Neural cell (in vitro differentiated cells): ENCODE measurements at regions not wholly inside any gene's neighbourhood (a gene's known extent, or its start where the extent isn't known, plus 50 kb on each side); places are given as distances from the start of the nearest gene placed in this dataset.
A peak's percentile ranks its signal among the peaks of the same experiment; 100 is the strongest.

ENCODE experiments used
- H2AFZ ChIP-seq: fragments of 200-600, 300-800 bp; sonication (generic), shearing (Covaris generic); 2 replicates; pipeline ENCODE4 v1.6.0; 2014; ENCODE audit warnings: low read depth, mild to moderate bottlenecking, antibody characterized with exemption, low read length, moderate library complexity
- H3F3A ChIP-seq: fragments of 200-600 bp; shearing (Covaris generic); 2 replicates; pipeline ENCODE4 v1.6.1; 2016; ENCODE audit warnings: mild to moderate bottlenecking, moderate library complexity, mixed read lengths, antibody characterized with exemption, low read length; ENCODE audit not compliant: insufficient read depth, poor library complexity, severe bottlenecking
- H3K27ac ChIP-seq: fragments of 200-600, 300-800 bp; sonication (generic), shearing (Covaris generic); 2 replicates; pipeline ENCODE4 v1.5.1; 2014; ENCODE audit warnings: mild to moderate bottlenecking, low read length, moderate library complexity
- H3K27me3 ChIP-seq: fragments of 300-800, 200-600 bp; sonication (generic), shearing (Covaris generic); 2 replicates; pipeline ENCODE4 v1.6.0; 2014; ENCODE audit warnings: mild to moderate bottlenecking, low read depth, low read length, moderate library complexity; ENCODE audit not compliant: insufficient read depth
- H3K36me3 ChIP-seq: fragments of 300-800, 200-600 bp; sonication (generic), shearing (Covaris generic); 2 replicates; pipeline ENCODE4 v1.5.1; 2014; ENCODE audit warnings: mild to moderate bottlenecking, antibody characterized with exemption, low read length, moderate library complexity; ENCODE audit not compliant: insufficient read depth
- H3K4me2 ChIP-seq: fragments of 300-800, 200-600 bp; sonication (generic), shearing (Covaris generic); 2 replicates; pipeline ENCODE4 v1.6.0; 2014; ENCODE audit warnings: mild to moderate bottlenecking, low read length
- H3K4me3 ChIP-seq: fragments of 300-800, 200-600 bp; sonication (generic), shearing (Covaris generic); 2 replicates; pipeline ENCODE4 v1.5.1; 2014; ENCODE audit warnings: mild to moderate bottlenecking, low read length, moderate library complexity
- H3K79me2 ChIP-seq: fragments of 200-600 bp; shearing (Covaris generic); replicated peaks from 2 replicates; pipeline ENCODE4 v1.6.0; 2014; ENCODE audit warnings: mild to moderate bottlenecking, low read length, moderate library complexity; ENCODE audit not compliant: insufficient read depth
- H3K9ac ChIP-seq: fragments of 300-800, 200-600 bp; sonication (generic), shearing (Covaris generic); 2 replicates; pipeline ENCODE4 v1.6.1; 2016; ENCODE audit warnings: mild to moderate bottlenecking, low read length, mixed read lengths
- H3K9me2 ChIP-seq: fragments of 200-600 bp; shearing (Covaris generic); 2 replicates; pipeline ENCODE4 v1.6.1; 2016; ENCODE audit warnings: mild to moderate bottlenecking, low read length, mixed read lengths; ENCODE audit not compliant: insufficient read depth
- H3K9me3 ChIP-seq: fragments of 200-600, 300-800 bp; sonication (generic), shearing (Covaris generic); 2 replicates; pipeline ENCODE4 v1.6.1; 2016; ENCODE audit warnings: mild to moderate bottlenecking, mixed run types, low read length, moderate library complexity, mixed read lengths
- H4K20me1 ChIP-seq: fragments of 200-600 bp; shearing (Covaris generic); 2 replicates; pipeline ENCODE4 v1.6.1; 2016; ENCODE audit warnings: mild to moderate bottlenecking, mixed run types; ENCODE audit not compliant: insufficient read depth
- EP300 ChIP-seq: fragments of 450-650 bp; conservative IDR thresholded peaks from 2 replicates; pipeline ENCODE4 v1.6.1; 2014; ENCODE audit warnings: antibody characterized with exemption, mild to moderate bottlenecking, moderate library complexity; ENCODE audit not compliant: poor library complexity, severe bottlenecking
- MXI1 ChIP-seq: fragments of 450-650 bp; conservative IDR thresholded peaks from 2 replicates; pipeline ENCODE4 v1.6.1; 2014; ENCODE audit warnings: antibody characterized with exemption, mild to moderate bottlenecking; ENCODE audit not compliant: poor library complexity, severe bottlenecking
- RAD21 ChIP-seq: fragments of 450-650 bp; conservative IDR thresholded peaks from 2 replicates; pipeline ENCODE4 v1.6.1; 2014; ENCODE audit warnings: antibody characterized with exemption, mild to moderate bottlenecking, moderate library complexity
- SMC3 ChIP-seq: fragments of 450-650 bp; conservative IDR thresholded peaks from 2 replicates; pipeline ENCODE4 v1.6.1; 2014; ENCODE audit warnings: antibody characterized with exemption, mild to moderate bottlenecking, moderate library complexity; ENCODE audit not compliant: poor library complexity
- TAF1 ChIP-seq: IDR thresholded peaks from 2 replicates; pipeline ENCODE4 v1.6.1; 2012; ENCODE audit warnings: low read depth
- TF ChIP-seq, protein P1 (sequence below): fragments of 450-650 bp; IDR thresholded peaks from 2 replicates; pipeline ENCODE4 v1.5.1; 2014; ENCODE audit warnings: antibody characterized with exemption, mild to moderate bottlenecking, moderate library complexity; ENCODE audit not compliant: poor library complexity, severe bottlenecking
- TF ChIP-seq, protein P2 (sequence below): IDR thresholded peaks from 2 replicates; pipeline ENCODE4 v1.6.1; 2012; ENCODE audit warnings: borderline replicate concordance

DNA sequence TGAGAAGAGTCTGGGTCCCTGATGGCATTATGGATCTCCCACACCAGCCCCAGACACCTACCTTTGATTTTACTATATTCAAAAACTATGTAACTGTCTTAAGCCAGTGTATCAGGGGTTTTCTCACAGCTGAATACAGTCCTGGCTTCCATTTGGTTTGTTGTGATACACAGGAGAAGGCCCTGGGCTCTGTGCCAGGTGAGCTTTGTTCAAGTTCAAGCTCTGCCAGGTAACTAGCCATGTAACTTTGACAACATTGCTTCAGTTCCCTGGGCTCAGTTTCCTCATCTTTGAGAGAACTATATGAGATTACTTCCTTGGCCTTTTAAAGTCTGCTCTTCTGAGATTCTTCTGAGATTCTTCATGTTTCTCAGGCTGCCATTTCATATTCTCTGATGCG, 327.5 kb upstream of the TENM4 start:
- H3K36me3 ChIP-seq = no peaks in the 10 kb centered on the region
- no peaks in the 10 kb centered on the region for H3K79me2 ChIP-seq
- H3K27me3 ChIP-seq = no peaks in the 10 kb centered on the region
- no peak overlapping the region for H3K4me3 ChIP-seq
- TF ChIP-seq EP300 (no peak), SMC3 (no peak)
- TF ChIP-seq, protein P1, sequence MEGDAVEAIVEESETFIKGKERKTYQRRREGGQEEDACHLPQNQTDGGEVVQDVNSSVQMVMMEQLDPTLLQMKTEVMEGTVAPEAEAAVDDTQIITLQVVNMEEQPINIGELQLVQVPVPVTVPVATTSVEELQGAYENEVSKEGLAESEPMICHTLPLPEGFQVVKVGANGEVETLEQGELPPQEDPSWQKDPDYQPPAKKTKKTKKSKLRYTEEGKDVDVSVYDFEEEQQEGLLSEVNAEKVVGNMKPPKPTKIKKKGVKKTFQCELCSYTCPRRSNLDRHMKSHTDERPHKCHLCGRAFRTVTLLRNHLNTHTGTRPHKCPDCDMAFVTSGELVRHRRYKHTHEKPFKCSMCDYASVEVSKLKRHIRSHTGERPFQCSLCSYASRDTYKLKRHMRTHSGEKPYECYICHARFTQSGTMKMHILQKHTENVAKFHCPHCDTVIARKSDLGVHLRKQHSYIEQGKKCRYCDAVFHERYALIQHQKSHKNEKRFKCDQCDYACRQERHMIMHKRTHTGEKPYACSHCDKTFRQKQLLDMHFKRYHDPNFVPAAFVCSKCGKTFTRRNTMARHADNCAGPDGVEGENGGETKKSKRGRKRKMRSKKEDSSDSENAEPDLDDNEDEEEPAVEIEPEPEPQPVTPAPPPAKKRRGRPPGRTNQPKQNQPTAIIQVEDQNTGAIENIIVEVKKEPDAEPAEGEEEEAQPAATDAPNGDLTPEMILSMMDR = no peak
- H3K27ac ChIP-seq = no peak overlapping the region
- H3K9me2 ChIP-seq = no peaks in the 10 kb centered on the region
- H2AFZ ChIP-seq = no peak overlapping the region
- H4K20me1 ChIP-seq = no peaks in the 10 kb centered on the region
- no peak overlapping the region for H3K9ac ChIP-seq
- H3K9me3 ChIP-seq = no peaks in the 10 kb centered on the region
- no peak overlapping the region for H3K4me2 ChIP-seq
- H3F3A ChIP-seq = no peaks in the 10 kb centered on the region

DNA sequence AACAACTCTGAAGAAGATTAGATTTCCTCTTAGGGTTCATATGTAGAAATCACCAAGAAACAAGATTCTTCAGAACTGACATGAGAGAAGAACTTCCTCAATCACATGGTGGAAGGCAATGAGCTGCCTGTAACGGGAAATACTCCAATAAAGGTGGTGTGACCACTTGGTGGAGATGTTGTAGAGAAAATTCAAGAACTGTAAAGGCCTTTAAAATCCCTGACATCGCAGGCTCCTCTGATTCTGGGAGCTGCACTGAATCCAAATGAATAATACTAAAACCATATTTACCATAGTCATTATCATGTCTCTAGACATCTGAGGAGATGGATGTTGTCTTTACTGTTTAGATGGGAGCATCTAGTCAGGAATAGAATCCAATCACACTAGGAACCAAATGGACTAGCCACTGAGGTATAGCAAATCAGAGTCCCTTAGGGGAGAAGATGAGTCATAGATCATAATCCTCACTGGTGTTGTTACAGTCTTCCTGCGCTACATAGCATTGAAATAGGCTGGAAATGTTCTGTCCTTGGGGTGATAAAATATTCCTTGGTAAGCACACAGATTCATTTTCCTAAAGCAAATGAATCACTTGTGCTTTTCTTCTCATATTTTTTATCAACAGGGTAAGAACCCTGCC, 321.6 kb upstream of the TENM4 start:
- Histone ChIP-seq H3K27ac (peak overlapping the region; percentile 47), H3K36me3 (no peaks in the 10 kb centered on the region), H2AFZ (no peak overlapping the region), H3K4me3 (peak overlapping the region; percentile 2), H3K9me3 (no peaks in the 10 kb centered on the region), H3K27me3 (no peaks in the 10 kb centered on the region), H3K79me2 (no peaks in the 10 kb centered on the region), H3K9me2 (no peaks in the 10 kb centered on the region), H3K9ac (no peak overlapping the region), H3K4me2 (no peak overlapping the region), H3F3A (no peaks in the 10 kb centered on the region), H4K20me1 (no peaks in the 10 kb centered on the region)
- no peak for TF ChIP-seq TAF1
- TF ChIP-seq, protein P1 = peak; percentile 62
- TF ChIP-seq, protein P2, sequence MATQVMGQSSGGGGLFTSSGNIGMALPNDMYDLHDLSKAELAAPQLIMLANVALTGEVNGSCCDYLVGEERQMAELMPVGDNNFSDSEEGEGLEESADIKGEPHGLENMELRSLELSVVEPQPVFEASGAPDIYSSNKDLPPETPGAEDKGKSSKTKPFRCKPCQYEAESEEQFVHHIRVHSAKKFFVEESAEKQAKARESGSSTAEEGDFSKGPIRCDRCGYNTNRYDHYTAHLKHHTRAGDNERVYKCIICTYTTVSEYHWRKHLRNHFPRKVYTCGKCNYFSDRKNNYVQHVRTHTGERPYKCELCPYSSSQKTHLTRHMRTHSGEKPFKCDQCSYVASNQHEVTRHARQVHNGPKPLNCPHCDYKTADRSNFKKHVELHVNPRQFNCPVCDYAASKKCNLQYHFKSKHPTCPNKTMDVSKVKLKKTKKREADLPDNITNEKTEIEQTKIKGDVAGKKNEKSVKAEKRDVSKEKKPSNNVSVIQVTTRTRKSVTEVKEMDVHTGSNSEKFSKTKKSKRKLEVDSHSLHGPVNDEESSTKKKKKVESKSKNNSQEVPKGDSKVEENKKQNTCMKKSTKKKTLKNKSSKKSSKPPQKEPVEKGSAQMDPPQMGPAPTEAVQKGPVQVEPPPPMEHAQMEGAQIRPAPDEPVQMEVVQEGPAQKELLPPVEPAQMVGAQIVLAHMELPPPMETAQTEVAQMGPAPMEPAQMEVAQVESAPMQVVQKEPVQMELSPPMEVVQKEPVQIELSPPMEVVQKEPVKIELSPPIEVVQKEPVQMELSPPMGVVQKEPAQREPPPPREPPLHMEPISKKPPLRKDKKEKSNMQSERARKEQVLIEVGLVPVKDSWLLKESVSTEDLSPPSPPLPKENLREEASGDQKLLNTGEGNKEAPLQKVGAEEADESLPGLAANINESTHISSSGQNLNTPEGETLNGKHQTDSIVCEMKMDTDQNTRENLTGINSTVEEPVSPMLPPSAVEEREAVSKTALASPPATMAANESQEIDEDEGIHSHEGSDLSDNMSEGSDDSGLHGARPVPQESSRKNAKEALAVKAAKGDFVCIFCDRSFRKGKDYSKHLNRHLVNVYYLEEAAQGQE = no peak
- TF ChIP-seq EP300 = peak; percentile 39
- peak; percentile 73 for TF ChIP-seq SMC3
- TF ChIP-seq MXI1 = no peak
- peak; percentile 73 for TF ChIP-seq RAD21
